ENCODE measurements at regions not wholly inside any gene's neighbourhood (a gene's known extent, or its start where the extent isn't known, plus 50 kb on each side); places are given as distances from the start of the nearest gene placed in this dataset.
"Not testable (repeated sequence)": the region's sequence is repeated elsewhere in the genome, so short reads cannot be mapped to it uniquely, and the experiment has no call there.

GRCh38 chr20:28562510-28562898, 2695.0 kb upstream of the DEFB115 start:
- TF ChIP-seq CTCF (conservative IDR thresholded peaks at IDR 0.05) = no peak
- no peak overlapping the region for H3K27ac ChIP-seq

GRCh38 chr20:28562899-28563521, 2694.5 kb upstream of the DEFB115 start:
- H3K27ac ChIP-seq = not testable (repeated sequence)

- not testable (repeated sequence) for H3K27ac ChIP-seq
Observed at GRCh38 chr20:28564024-28564423, 2693.4 kb upstream of the DEFB115 start.

GRCh38 chr20:28564688-28565463, 2692.6 kb upstream of the DEFB115 start:
- H3K27ac ChIP-seq = not testable (repeated sequence)

- H3K27ac ChIP-seq = not testable (repeated sequence)
- TF ChIP-seq CTCF (conservative IDR thresholded peaks at IDR 0.05) = peak; percentile 53
Observed at GRCh38 chr20:28575991-28576390, 2681.5 kb upstream of the DEFB115 start.

GRCh38 chr20:28591680-28592079, 2665.8 kb upstream of the DEFB115 start:
- H3K27ac ChIP-seq = not testable (repeated sequence)

- H3K27ac ChIP-seq = not testable (repeated sequence)
Observed at GRCh38 chr20:28593383-28593782, 2664.1 kb upstream of the DEFB115 start.

GRCh38 chr20:28594476-28594875, 2663.0 kb upstream of the DEFB115 start:
- not testable (repeated sequence) for H3K27ac ChIP-seq

GRCh38 chr20:28602006-28602402, 2655.5 kb upstream of the DEFB115 start:
- H3K27ac ChIP-seq = not testable (repeated sequence)

- H3K27ac ChIP-seq = not testable (repeated sequence)
Observed at GRCh38 chr20:28602403-28603217, 2654.9 kb upstream of the DEFB115 start.

GRCh38 chr20:28603218-28603577, 2654.3 kb upstream of the DEFB115 start:
- H3K27ac ChIP-seq = not testable (repeated sequence)

- H3K27ac ChIP-seq = no peak overlapping the region
- TF ChIP-seq CTCF (conservative IDR thresholded peaks at IDR 0.05) = no peak
Observed at GRCh38 chr20:28616354-28616753, 2641.1 kb upstream of the DEFB115 start.

- not testable (repeated sequence) for H3K27ac ChIP-seq
Observed at GRCh38 chr20:28619956-28620651, 2637.4 kb upstream of the DEFB115 start.

Measured in VCaP (cell line).